NCI-H526 treated with DMSO at 0.1 percent for 48 hours (cell line): ENCODE measurements at regions not wholly inside any gene's neighbourhood (a gene's known extent, or its start where the extent isn't known, plus 50 kb on each side); places are given as distances from the start of the nearest gene placed in this dataset.
"Not testable (repeated sequence)": the region's sequence is repeated elsewhere in the genome, so short reads cannot be mapped to it uniquely, and the experiment has no call there.

Experiments
- DNase-seq: peaks from one replicate; lab custom pipeline; 2025; lab: John Stamatoyannopoulos, UW

DNA sequence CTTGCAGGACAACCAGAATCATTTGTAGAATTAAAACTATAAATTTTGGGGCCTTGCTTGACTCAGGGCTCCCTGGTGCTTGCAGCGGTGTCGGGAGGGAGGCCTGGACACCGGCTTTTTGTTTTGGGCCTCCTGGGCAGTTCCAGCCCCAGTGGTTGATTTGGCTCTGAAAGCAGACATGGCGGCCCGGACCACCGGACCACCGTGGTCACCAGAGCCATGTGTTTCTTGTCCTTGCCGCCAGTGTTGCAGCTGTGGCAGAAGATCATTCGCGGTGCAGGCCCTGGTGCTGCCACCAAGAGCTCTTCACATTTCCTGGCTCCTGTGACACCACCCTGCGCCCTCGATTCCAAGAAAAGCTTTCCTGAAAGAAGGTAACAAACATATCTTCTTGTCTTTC, 484.8 kb downstream of the BRINP3 start:
- no peak for DNase-seq

DNA sequence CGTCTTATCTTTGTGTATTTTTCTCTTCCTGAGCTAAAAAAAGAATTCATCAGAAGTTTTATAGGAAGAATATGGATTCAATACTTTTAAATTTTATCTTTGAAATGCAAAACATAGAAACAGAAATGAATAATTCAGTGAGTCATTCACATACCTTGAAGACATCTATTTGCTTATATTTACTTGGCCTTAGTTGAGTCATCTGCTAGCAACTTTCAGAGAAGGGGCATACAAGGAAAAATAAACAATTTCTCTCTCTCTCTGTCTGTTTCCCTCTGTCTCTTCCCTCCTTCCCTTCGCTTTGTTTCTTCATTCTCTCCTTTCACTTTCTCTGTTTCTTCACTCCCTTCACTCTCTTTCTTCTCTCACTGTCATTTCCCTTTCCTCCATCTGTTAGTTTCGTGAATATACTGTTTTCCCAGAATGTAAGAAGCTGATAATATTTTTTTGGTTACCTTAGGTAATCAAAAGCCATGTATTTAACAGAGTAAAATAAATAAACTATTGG, 477.2 kb downstream of the BRINP3 start:
- peak; percentile 27 for DNase-seq

DNA sequence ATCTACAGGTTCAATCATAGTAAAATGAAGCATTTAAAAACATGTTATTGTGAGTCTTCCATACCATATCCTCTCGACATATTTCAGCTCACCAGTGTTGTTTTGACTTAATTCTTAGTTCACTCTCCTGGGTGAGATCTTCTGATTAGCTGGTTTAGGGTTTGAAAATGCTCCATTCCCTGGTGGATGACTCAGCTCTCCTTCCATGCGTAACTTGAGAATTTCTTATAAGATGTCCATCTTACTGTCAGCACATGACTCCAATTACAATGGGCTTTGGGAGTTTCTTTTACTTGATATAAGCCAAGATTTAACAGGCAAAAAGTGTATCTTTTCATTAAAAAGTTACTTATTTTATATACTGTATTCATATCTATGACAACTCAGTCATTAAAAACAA, 476.5 kb downstream of the BRINP3 start:
- peak; percentile 67 for DNase-seq

- DNase-seq, result no peak
Observed at GRCh38 chr1:190003376-190003775, 474.3 kb downstream of the BRINP3 start.

- no peak for DNase-seq
Observed at GRCh38 chr1:190011585-190011984, 466.1 kb downstream of the BRINP3 start.

- not testable (repeated sequence) for DNase-seq
Observed at GRCh38 chr1:190019151-190019550, 458.5 kb downstream of the BRINP3 start.

GRCh38 chr1:190019717-190020116, 457.9 kb downstream of the BRINP3 start:
- no peak for DNase-seq

- no peak for DNase-seq
Observed at GRCh38 chr1:190022709-190023108, 455.0 kb downstream of the BRINP3 start.

DNA sequence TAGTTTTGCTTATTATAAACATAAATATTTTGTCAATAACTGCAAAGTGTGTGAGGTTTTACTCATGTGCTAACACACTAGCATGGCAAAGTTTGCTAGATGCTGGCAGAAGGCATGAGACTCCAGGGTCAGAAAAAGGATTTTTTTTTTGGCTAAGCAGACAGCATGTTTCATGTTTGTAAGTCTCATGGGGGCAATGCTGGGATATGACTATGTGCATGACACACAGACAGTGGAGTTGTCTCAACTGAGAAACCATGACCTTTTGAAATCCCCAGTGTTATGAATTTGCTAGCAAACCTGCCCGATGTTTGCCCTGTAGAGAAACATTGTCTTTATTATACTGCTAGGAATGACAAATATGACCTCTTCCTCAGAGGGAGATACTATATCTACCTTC, 448.2 kb downstream of the BRINP3 start:
- no peak for DNase-seq

- no peak for DNase-seq
Observed at GRCh38 chr1:190043655-190044054, 434.0 kb downstream of the BRINP3 start.

DNA sequence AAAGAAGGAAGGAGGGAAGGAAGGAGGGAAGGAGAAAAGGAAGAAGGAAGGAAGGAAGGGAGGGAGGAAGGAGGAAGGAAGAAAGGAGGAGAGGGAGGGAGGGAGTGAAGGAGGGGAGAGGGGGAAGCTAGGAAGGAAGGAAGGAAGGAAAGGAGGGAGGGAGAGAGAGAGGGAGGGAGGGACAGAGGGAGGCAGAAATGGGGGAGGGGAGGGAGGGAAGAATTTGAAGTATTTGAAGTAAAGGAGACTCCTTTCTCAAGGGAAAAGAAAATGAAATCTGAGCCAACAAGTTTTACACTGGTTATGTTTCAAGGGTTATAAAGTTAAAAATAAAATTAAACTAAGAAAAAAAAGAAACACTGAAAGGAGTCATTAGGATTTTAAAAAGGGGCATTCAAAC, 431.4 kb downstream of the BRINP3 start:
- no peak for DNase-seq
